ENCODE measurements at regions not wholly inside any gene's neighbourhood (a gene's known extent, or its start where the extent isn't known, plus 50 kb on each side); places are given as distances from the start of the nearest gene placed in this dataset.

DNA sequence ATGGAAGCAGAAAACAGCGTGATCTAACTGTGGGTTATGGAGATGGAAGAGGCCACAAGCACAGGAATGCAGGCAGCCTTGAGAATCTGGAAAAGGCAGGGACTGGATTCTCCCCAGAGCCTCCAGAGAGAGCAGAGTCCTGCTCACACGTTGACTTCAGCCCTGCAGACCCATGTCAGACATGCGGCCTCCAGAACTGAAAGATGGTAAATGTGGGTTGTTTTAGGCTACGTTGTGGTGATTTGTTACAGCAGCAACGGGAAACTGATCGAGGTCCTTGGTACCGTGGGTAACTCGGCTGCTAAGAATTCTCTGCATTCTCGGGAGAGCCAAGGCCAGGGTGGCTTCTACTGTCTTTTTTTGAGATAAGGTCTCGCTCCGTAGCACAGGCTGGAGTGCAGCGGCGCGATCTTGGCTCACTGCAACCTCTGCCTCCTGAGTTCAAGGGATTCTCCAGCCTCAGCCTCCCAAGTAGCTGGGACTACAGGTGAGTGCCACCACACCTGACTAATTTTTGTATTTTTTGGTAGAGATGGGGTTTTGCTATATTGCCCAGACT is 97.1 kb downstream of the ACKR3 start (continued):
- TF ChIP-seq, protein P1, sequence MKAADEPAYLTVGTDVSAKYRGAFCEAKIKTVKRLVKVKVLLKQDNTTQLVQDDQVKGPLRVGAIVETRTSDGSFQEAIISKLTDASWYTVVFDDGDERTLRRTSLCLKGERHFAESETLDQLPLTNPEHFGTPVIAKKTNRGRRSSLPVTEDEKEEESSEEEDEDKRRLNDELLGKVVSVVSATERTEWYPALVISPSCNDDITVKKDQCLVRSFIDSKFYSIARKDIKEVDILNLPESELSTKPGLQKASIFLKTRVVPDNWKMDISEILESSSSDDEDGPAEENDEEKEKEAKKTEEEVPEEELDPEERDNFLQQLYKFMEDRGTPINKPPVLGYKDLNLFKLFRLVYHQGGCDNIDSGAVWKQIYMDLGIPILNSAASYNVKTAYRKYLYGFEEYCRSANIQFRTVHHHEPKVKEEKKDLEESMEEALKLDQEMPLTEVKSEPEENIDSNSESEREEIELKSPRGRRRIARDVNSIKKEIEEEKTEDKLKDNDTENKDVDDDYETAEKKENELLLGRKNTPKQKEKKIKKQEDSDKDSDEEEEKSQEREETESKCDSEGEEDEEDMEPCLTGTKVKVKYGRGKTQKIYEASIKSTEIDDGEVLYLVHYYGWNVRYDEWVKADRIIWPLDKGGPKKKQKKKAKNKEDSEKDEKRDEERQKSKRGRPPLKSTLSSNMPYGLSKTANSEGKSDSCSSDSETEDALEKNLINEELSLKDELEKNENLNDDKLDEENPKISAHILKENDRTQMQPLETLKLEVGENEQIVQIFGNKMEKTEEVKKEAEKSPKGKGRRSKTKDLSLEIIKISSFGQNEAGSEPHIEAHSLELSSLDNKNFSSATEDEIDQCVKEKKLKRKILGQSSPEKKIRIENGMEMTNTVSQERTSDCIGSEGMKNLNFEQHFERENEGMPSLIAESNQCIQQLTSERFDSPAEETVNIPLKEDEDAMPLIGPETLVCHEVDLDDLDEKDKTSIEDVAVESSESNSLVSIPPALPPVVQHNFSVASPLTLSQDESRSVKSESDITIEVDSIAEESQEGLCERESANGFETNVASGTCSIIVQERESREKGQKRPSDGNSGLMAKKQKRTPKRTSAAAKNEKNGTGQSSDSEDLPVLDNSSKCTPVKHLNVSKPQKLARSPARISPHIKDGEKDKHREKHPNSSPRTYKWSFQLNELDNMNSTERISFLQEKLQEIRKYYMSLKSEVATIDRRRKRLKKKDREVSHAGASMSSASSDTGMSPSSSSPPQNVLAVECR (CRISPR knock-in tag; IDR thresholded peaks at IDR 0.05; ENCODE audit: borderline replicate concordance), result no peak
- TF ChIP-seq ETV5 (CRISPR knock-in tag; IDR thresholded peaks at IDR 0.05; ENCODE audit: borderline replicate concordance) (no peak), ZNF777 (CRISPR knock-in tag; IDR thresholded peaks at IDR 0.05) (no peak), NBN (conservative IDR thresholded peaks at IDR 0.05) (no peak), GATAD1 (CRISPR knock-in tag; IDR thresholded peaks at IDR 0.05) (no peak), ZNF430 (CRISPR knock-in tag; IDR thresholded peaks at IDR 0.05) (no peak), PRMT3 (CRISPR knock-in tag; IDR thresholded peaks at IDR 0.05; ENCODE audit: borderline replicate concordance, low read depth) (no peak), ZNF883 (CRISPR knock-in tag; IDR thresholded peaks at IDR 0.05; ENCODE audit: not compliant biosample characterization) (no peak)
- TF ChIP-seq, protein P2, sequence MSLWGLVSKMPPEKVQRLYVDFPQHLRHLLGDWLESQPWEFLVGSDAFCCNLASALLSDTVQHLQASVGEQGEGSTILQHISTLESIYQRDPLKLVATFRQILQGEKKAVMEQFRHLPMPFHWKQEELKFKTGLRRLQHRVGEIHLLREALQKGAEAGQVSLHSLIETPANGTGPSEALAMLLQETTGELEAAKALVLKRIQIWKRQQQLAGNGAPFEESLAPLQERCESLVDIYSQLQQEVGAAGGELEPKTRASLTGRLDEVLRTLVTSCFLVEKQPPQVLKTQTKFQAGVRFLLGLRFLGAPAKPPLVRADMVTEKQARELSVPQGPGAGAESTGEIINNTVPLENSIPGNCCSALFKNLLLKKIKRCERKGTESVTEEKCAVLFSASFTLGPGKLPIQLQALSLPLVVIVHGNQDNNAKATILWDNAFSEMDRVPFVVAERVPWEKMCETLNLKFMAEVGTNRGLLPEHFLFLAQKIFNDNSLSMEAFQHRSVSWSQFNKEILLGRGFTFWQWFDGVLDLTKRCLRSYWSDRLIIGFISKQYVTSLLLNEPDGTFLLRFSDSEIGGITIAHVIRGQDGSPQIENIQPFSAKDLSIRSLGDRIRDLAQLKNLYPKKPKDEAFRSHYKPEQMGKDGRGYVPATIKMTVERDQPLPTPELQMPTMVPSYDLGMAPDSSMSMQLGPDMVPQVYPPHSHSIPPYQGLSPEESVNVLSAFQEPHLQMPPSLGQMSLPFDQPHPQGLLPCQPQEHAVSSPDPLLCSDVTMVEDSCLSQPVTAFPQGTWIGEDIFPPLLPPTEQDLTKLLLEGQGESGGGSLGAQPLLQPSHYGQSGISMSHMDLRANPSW (CRISPR knock-in tag; IDR thresholded peaks at IDR 0.05; ENCODE audit: borderline replicate concordance), result no peak
- TF ChIP-seq, protein P3, sequence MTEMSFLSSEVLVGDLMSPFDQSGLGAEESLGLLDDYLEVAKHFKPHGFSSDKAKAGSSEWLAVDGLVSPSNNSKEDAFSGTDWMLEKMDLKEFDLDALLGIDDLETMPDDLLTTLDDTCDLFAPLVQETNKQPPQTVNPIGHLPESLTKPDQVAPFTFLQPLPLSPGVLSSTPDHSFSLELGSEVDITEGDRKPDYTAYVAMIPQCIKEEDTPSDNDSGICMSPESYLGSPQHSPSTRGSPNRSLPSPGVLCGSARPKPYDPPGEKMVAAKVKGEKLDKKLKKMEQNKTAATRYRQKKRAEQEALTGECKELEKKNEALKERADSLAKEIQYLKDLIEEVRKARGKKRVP (CRISPR knock-in tag; IDR thresholded peaks at IDR 0.05), result no peak
- TF ChIP-seq, protein P4, sequence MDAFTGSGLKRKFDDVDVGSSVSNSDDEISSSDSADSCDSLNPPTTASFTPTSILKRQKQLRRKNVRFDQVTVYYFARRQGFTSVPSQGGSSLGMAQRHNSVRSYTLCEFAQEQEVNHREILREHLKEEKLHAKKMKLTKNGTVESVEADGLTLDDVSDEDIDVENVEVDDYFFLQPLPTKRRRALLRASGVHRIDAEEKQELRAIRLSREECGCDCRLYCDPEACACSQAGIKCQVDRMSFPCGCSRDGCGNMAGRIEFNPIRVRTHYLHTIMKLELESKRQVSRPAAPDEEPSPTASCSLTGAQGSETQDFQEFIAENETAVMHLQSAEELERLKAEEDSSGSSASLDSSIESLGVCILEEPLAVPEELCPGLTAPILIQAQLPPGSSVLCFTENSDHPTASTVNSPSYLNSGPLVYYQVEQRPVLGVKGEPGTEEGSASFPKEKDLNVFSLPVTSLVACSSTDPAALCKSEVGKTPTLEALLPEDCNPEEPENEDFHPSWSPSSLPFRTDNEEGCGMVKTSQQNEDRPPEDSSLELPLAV (CRISPR knock-in tag; conservative IDR thresholded peaks at IDR 0.05; ENCODE audit: low read depth), result no peak

Measured in HepG2 (cell line).